GM18498 (cell line): ENCODE measurements at regions not wholly inside any gene's neighbourhood (a gene's known extent, or its start where the extent isn't known, plus 50 kb on each side); places are given as distances from the start of the nearest gene placed in this dataset.
"Not testable (repeated sequence)": the region's sequence is repeated elsewhere in the genome, so short reads cannot be mapped to it uniquely, and the experiment has no call there.

Experiments used
- ATAC-seq: cut with Tn5 transposase; IDR thresholded peaks from one replicate; pipeline ENCODE4 v1.9.1; 2021; ENCODE audit warnings: mild to moderate bottlenecking, moderate library complexity; ENCODE audit not compliant: unreplicated experiment

- not testable (repeated sequence) for ATAC-seq
Observed at GRCh38 chr17:21514567-21514966, 138.4 kb downstream of the KCNJ12 start.

GRCh38 chr17:21517538-21518293, 141.6 kb downstream of the KCNJ12 start:
- no peak for ATAC-seq

GRCh38 chr17:21522755-21523336, 146.7 kb downstream of the KCNJ12 start:
- no peak for ATAC-seq

- no peak for ATAC-seq
Observed at GRCh38 chr17:21523497-21524210, 147.5 kb downstream of the KCNJ12 start.

GRCh38 chr17:21524211-21524591, 148.0 kb downstream of the KCNJ12 start:
- no peak for ATAC-seq

- no peak for ATAC-seq
Observed at GRCh38 chr17:21525464-21526130, 149.4 kb downstream of the KCNJ12 start.

- ATAC-seq: no peak
Observed at GRCh38 chr17:21528031-21528695, 152.0 kb downstream of the KCNJ12 start.

- no peak for ATAC-seq
Observed at GRCh38 chr17:21530311-21530710, 154.2 kb downstream of the KCNJ12 start.

GRCh38 chr17:21530841-21531240, 154.7 kb downstream of the KCNJ12 start:
- ATAC-seq: no peak

GRCh38 chr17:21532763-21533385, 156.7 kb downstream of the KCNJ12 start:
- ATAC-seq: no peak

GRCh38 chr17:21535686-21536375, 156.5 kb upstream of the KCNJ18 start:
- ATAC-seq: no peak

- ATAC-seq: no peak
Observed at GRCh38 chr17:21537302-21537701, 155.0 kb upstream of the KCNJ18 start.

- no peak for ATAC-seq
Observed at GRCh38 chr17:21538615-21539014, 153.7 kb upstream of the KCNJ18 start.

GRCh38 chr17:21539146-21539545, 153.2 kb upstream of the KCNJ18 start:
- no peak for ATAC-seq

GRCh38 chr17:21540502-21540901, 151.8 kb upstream of the KCNJ18 start:
- no peak for ATAC-seq

GRCh38 chr17:21542070-21542469, 150.3 kb upstream of the KCNJ18 start:
- no peak for ATAC-seq

- no peak for ATAC-seq
Observed at GRCh38 chr17:21542991-21543390, 149.3 kb upstream of the KCNJ18 start.

GRCh38 chr17:21545064-21545463, 147.3 kb upstream of the KCNJ18 start:
- ATAC-seq: no peak

- ATAC-seq: no peak
Observed at GRCh38 chr17:21548236-21548635, 144.1 kb upstream of the KCNJ18 start.

GRCh38 chr17:21549107-21549687, 143.1 kb upstream of the KCNJ18 start:
- no peak for ATAC-seq
